ENCODE measurements at regions not wholly inside any gene's neighbourhood (a gene's known extent, or its start where the extent isn't known, plus 50 kb on each side); places are given as distances from the start of the nearest gene placed in this dataset.

DNA sequence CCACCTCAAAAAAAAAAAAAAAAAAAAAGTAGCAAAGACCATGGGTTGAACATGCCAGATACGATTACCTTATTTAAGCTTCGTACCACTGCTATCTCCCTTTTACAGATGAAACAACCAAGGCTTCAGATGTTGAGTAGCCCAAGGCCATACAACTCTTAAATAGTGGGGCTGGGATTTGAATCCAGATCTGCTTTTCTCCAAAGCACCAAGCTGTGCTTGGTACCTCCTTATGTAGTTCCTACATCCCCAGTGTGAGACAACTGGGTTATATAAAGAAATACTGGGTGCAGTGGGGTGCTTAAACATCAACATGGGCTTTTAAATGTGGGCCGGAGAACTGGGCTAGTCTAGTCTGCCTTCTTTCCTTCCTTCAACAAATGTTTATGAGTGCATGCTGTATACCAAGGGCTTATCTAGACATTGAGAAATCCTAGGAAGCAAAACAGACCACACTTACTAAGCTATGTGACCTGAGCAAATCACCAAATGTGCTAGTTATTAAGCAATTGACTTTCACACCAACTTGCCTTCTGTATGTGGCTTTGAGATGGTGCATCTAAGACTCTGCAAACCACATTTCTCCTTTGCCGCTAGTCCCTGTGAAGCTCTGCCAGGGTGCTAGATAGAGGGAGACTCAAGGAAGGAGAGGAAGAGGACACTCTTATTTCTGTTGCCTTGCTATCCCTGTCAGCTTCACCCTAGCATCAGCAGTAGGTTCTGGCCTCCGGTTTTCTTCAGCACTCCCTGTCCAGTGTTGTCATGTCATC lies 201.4 kb upstream of the FOXN2 start:
- Histone ChIP-seq H3K27me3 (no peaks in the 10 kb centered on the region), H3K36me3 (no peaks in the 10 kb centered on the region), H3K4me3 (no peak overlapping the region), H3K27ac (no peak overlapping the region), H3K4me1 (ENCODE audit: low read depth) (no peaks in the 10 kb centered on the region), H3K9me3 (ENCODE audit: low read depth) (no peaks in the 10 kb centered on the region)
- DNase-seq (ENCODE audit: low read depth in 1 of 2, low spot score in 1 of 2): peak in 1 of 2 donors; percentile 96
- TF ChIP-seq, protein P1, sequence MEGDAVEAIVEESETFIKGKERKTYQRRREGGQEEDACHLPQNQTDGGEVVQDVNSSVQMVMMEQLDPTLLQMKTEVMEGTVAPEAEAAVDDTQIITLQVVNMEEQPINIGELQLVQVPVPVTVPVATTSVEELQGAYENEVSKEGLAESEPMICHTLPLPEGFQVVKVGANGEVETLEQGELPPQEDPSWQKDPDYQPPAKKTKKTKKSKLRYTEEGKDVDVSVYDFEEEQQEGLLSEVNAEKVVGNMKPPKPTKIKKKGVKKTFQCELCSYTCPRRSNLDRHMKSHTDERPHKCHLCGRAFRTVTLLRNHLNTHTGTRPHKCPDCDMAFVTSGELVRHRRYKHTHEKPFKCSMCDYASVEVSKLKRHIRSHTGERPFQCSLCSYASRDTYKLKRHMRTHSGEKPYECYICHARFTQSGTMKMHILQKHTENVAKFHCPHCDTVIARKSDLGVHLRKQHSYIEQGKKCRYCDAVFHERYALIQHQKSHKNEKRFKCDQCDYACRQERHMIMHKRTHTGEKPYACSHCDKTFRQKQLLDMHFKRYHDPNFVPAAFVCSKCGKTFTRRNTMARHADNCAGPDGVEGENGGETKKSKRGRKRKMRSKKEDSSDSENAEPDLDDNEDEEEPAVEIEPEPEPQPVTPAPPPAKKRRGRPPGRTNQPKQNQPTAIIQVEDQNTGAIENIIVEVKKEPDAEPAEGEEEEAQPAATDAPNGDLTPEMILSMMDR (IDR thresholded peaks at IDR 0.05; ENCODE audit: low read depth, low read length): no peak

DNA sequence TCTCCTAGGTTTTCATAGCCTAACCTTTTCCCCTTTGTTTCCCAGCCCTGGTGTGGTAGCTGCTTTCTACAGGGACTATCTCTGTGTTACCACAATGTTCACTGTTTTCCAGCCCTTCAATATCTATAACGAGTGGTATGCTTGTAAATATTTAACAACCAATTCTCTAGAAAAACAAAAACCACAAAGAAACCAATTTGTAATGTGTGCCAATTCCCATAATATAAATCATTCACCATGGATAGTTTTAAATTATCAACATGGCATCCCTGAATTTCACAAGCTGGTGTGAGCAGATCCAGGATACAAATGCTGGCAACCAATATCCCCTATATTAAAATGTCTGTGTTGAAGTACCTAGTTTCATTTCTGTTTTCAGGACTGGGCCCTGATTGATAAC lies 200.7 kb upstream of the FOXN2 start:
- TF ChIP-seq, protein P1 (IDR thresholded peaks at IDR 0.05; ENCODE audit: low read depth, low read length): no peak
- no peak overlapping the region for H3K27ac ChIP-seq
- no peak for DNase-seq (ENCODE audit: low read depth in 1 of 2, low spot score in 1 of 2)
- H3K4me1 ChIP-seq (ENCODE audit: low read depth): no peaks in the 10 kb centered on the region
- H3K9me3 ChIP-seq (ENCODE audit: low read depth): no peaks in the 10 kb centered on the region
- no peaks in the 10 kb centered on the region for H3K27me3 ChIP-seq
- H3K4me3 ChIP-seq: no peak overlapping the region
- no peaks in the 10 kb centered on the region for H3K36me3 ChIP-seq

DNA sequence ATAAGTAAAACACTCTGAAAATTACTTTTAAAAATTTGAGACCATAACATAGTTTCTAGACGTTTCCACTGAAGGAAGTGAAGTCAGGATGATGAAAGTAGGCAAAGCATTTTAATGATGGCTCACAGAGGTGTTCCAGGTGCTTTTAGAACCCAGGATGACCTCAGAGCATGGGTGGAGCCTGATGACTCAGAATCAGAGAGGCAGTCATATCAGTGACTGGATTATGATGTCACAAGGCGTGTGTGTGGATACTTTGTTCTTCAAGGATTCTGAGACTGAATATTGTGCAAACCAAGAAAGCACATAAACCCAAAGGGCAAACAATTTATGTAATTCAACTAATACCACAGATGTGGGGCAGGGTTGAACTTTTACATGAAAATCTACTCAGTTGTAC lies 200.2 kb upstream of the FOXN2 start:
- DNase-seq (ENCODE audit: low read depth in 1 of 2, low spot score in 1 of 2): peak in 1 of 2 donors; percentile 89
- Histone ChIP-seq H3K4me3 (no peak overlapping the region), H3K27ac (no peak overlapping the region), H3K4me1 (ENCODE audit: low read depth) (no peaks in the 10 kb centered on the region), H3K9me3 (ENCODE audit: low read depth) (no peaks in the 10 kb centered on the region), H3K36me3 (no peaks in the 10 kb centered on the region), H3K27me3 (no peaks in the 10 kb centered on the region)
- TF ChIP-seq, protein P1 (IDR thresholded peaks at IDR 0.05; ENCODE audit: low read depth, low read length): no peak

DNA sequence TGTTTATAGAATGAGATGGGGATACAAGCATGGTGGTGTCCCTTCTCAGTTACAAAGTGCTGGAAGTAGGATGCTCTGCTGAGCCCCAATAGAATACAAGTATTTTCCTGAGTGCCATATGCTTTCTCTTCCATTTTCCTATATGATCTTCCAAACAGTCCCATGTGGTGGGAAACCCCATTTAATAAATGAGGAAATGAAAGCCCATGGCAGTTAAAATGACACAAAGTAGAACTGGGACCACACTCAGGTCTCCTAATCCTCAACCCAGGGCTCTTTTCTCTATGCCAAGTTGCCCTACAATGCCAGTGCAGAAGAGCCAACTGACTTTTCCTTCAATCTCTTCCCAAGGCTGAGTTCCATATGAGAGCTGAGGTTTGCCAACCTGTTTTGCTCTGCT lies 198.0 kb upstream of the FOXN2 start:
- no peaks in the 10 kb centered on the region for H3K4me1 ChIP-seq (ENCODE audit: low read depth)
- H3K9me3 ChIP-seq (ENCODE audit: low read depth): no peaks in the 10 kb centered on the region
- H3K27me3 ChIP-seq: no peaks in the 10 kb centered on the region
- TF ChIP-seq, protein P1 (IDR thresholded peaks at IDR 0.05; ENCODE audit: low read depth, low read length): no peak
- H3K27ac ChIP-seq: no peak overlapping the region
- no peak for DNase-seq (ENCODE audit: low read depth in 1 of 2, low spot score in 1 of 2)
- no peaks in the 10 kb centered on the region for H3K36me3 ChIP-seq
- H3K4me3 ChIP-seq: no peak overlapping the region

DNA sequence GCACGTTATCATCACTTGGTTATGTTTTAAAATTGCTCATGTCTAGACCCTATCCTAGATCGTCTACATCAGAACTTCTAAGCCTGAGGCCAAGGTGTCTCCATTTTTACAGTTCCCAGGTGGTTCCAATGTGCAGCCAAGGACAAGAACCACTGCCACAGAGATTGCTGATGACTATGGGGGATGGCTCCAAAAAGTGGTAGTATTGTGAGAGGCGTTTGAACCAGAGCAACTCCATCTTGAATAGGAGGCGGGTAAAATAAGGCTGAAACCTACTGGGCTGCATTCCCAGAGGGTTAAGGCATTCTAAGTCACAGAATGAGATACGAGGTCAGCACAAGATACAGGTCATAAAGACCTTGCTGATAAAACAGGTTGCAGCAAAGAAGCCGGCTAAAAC lies 195.6 kb upstream of the FOXN2 start:
- Histone ChIP-seq H3K36me3 (no peaks in the 10 kb centered on the region), H3K9me3 (ENCODE audit: low read depth) (no peaks in the 10 kb centered on the region), H3K4me1 (ENCODE audit: low read depth) (no peaks in the 10 kb centered on the region), H3K27me3 (no peaks in the 10 kb centered on the region), H3K4me3 (no peak overlapping the region), H3K27ac (no peak overlapping the region)
- TF ChIP-seq, protein P1 (IDR thresholded peaks at IDR 0.05; ENCODE audit: low read depth, low read length): no peak
- no peak for DNase-seq (ENCODE audit: low read depth in 1 of 2, low spot score in 1 of 2)

Data from cardiac muscle cell (in vitro differentiated cells and primary cell).